Panc1 (cell line): ENCODE measurements at regions not wholly inside any gene's neighbourhood (a gene's known extent, or its start where the extent isn't known, plus 50 kb on each side); places are given as distances from the start of the nearest gene placed in this dataset.

ENCODE experiments used
- ATAC-seq: fragments of 200-7000 bp; cut with Tn5 transposase; 2 replicates; pipeline ENCODE4 v1.9.1; 2020; ENCODE audit warnings: mild to moderate bottlenecking, moderate library complexity
- BruUV-seq: library from RNA; stranded (reverse); fragments of 400-500 nt; replicated peaks from 2 replicates; lab custom pipeline; 2021; lab: Mats Ljungman, UMichigan
- CTCF ChIA-PET: fragments of 300-600 bp; sonication (Branson Sonifier 250); formaldehyde crosslinking; loops from one replicate; lab custom pipeline; 2022; ENCODE audit warnings: antibody characterized with exemption; lab: Charles Lee
- POLR2A ChIA-PET: fragments of 300-600 bp; sonication (Branson Sonifier 250); formaldehyde crosslinking; loops from one replicate; lab custom pipeline; 2022; ENCODE audit warnings: antibody characterized with exemption; lab: Charles Lee
- DNase-seq: peaks from one replicate; pipeline ENCODE4 v3.0.0-alpha.2; 2010; ENCODE audit warnings: low read depth, low spot score
- H3K27ac ChIP-seq: 2 replicates; pipeline ENCODE4 v1.5.1; 2011; ENCODE audit warnings: mild to moderate bottlenecking, low read length, inconsistent platforms
- H3K27me3 ChIP-seq: fragments of 200-500 bp; sonication (Bioruptor generic); 2 replicates; pipeline ENCODE4 v1.6.0; 2014; ENCODE audit warnings: low read length, inconsistent platforms; ENCODE audit not compliant: control insufficient read depth, insufficient read depth
- H3K36me3 ChIP-seq: fragments of 200-500 bp; sonication (Bioruptor generic); 2 replicates; pipeline ENCODE4 v1.5.1; 2014; ENCODE audit warnings: inconsistent platforms, mild to moderate bottlenecking, low read length, moderate library complexity; ENCODE audit not compliant: control insufficient read depth, insufficient read depth
- H3K4me1 ChIP-seq: 2 replicates; pipeline ENCODE4 v1.5.1; 2011; ENCODE audit warnings: inconsistent platforms, mild to moderate bottlenecking, low read length, moderate library complexity; ENCODE audit not compliant: control insufficient read depth, insufficient read depth
- H3K4me3 ChIP-seq, 2 experiments: 2 replicates each; pipeline ENCODE4 v1.5.1; 2011 to 2012; ENCODE audit warnings: low read depth in 2 of 2, low read length in 2 of 2, mild to moderate bottlenecking in 2 of 2, inconsistent platforms in 1 of 2, moderate library complexity in 1 of 2
- H3K9me3 ChIP-seq: fragments of 200-500 bp; sonication (Bioruptor generic); 2 replicates; pipeline ENCODE4 v1.5.1; 2014; ENCODE audit warnings: low read depth, mild to moderate bottlenecking, inconsistent platforms, low read length, moderate library complexity; ENCODE audit not compliant: control insufficient read depth, insufficient read depth
- POLR2AphosphoS5 ChIP-seq: IDR thresholded peaks from 2 replicates; pipeline ENCODE4 v1.6.1; 2012; ENCODE audit warnings: mild to moderate bottlenecking, low read depth, low read length, moderate library complexity
- SIN3A ChIP-seq: IDR thresholded peaks from 2 replicates; pipeline ENCODE4 v1.6.1; 2012; ENCODE audit warnings: low read depth, mild to moderate bottlenecking, low read length, moderate library complexity, borderline replicate concordance; ENCODE audit not compliant: insufficient read depth
- TCF7L2 ChIP-seq: IDR thresholded peaks from 2 replicates; pipeline ENCODE4 v1.6.1; 2011; ENCODE audit warnings: mild to moderate bottlenecking, low read depth, low read length, inconsistent platforms
- in situ Hi-C: cut with HindIII; loops from 2 replicates; pipeline ENCODE4 v1.10.0; 2016; ENCODE audit warnings: low sequenced_read_pairs, low pct_unique_long_range_greater_than_20kb
- intact Hi-C: fragments of 100-400 bp; cut with micrococcal nuclease; formaldehyde crosslinking; loops from one replicate; pipeline ENCODE4 v1.10.0; 2022; ENCODE audit not compliant: unreplicated experiment
- TF ChIP-seq, protein P1 (sequence below): fragments of 450-650 bp; IDR thresholded peaks from 2 replicates; pipeline ENCODE4 v1.5.1; 2017; ENCODE audit warnings: mild to moderate bottlenecking
- TF ChIP-seq, protein P2 (sequence below), 2 experiments: IDR thresholded peaks; 2 replicates each; pipeline ENCODE4 v1.6.1; 2011 to 2012; ENCODE audit warnings: low read depth in 2 of 2, control low read depth in 1 of 2, low read length in 1 of 2, mild to moderate bottlenecking in 1 of 2, moderate library complexity in 1 of 2; ENCODE audit not compliant: insufficient read depth in 1 of 2

DNA sequence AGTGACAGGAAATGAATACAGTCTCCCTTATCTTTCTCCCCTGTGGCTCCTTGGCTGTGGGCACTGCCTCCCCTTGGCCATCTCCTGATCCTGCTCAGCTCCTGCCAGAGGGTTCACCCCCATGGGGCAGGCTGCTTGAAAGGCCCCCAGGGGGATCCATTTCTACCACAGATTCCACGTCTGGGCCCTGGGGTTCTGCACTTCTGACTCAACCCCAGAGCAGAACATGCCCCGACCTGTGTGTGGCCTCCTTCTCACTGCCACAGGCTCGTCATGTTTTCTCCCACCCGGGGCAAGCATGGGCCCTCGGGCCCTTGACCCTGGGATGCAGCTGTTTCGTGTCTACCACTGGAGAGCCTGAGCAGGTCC, 122.2 kb downstream of the ACKR3 start:
- ATAC-seq: no peak
- no peak overlapping the region for H3K27ac ChIP-seq
- CTCF ChIA-PET: no interaction called here
- no peak overlapping the region for H3K4me3 ChIP-seq
- POLR2A ChIA-PET: no interaction called here
- intact Hi-C loops: no loop called here
- no peaks in the 10 kb centered on the region for H3K4me1 ChIP-seq
- no peaks in the 10 kb centered on the region for H3K9me3 ChIP-seq
- no peak for DNase-seq
- in situ Hi-C loops: no loop called here
- H3K27me3 ChIP-seq: peaks cover 2% of the 10 kb centered on the region; the same call in 1 of the 2 replicates
- TF ChIP-seq TCF7L2 (no peak), POLR2AphosphoS5 (no peak), SIN3A (no peak)
- H3K36me3 ChIP-seq: no peaks in the 10 kb centered on the region
- BruUV-seq: no TSS peak

DNA sequence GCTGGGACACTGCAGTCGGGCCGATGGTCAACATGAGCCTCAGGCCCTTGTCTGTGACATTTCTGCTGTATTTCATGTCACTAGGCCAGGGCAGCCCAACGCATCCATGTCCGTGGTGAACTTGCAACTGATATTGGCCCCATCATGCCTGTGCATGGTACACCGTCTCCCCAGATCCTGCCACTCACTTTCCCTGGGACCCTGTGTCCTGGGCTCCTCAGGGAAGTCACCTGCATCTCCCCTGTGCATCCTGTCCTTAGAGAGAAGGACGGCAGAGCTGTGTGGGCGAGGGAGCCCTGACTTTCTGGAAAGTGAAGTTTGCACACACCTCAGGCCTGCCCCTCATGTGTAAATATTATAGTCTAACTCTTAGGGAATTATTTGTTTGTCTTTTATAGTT, 123.3 kb downstream of the ACKR3 start:
- H3K27me3 ChIP-seq: peaks cover 2% of the 10 kb centered on the region; the same call in 1 of the 2 replicates
- H3K4me1 ChIP-seq: no peaks in the 10 kb centered on the region
- CTCF ChIA-PET: no interaction called here
- H3K9me3 ChIP-seq: no peaks in the 10 kb centered on the region
- ATAC-seq: no peak
- DNase-seq: no peak
- no peak overlapping the region for H3K4me3 ChIP-seq
- intact Hi-C loops (no loop called here), in situ Hi-C loops (no loop called here)
- BruUV-seq: no TSS peak
- POLR2A ChIA-PET: no interaction called here
- TF ChIP-seq SIN3A (no peak), POLR2AphosphoS5 (no peak), TCF7L2 (no peak)
- TF ChIP-seq, protein P1, sequence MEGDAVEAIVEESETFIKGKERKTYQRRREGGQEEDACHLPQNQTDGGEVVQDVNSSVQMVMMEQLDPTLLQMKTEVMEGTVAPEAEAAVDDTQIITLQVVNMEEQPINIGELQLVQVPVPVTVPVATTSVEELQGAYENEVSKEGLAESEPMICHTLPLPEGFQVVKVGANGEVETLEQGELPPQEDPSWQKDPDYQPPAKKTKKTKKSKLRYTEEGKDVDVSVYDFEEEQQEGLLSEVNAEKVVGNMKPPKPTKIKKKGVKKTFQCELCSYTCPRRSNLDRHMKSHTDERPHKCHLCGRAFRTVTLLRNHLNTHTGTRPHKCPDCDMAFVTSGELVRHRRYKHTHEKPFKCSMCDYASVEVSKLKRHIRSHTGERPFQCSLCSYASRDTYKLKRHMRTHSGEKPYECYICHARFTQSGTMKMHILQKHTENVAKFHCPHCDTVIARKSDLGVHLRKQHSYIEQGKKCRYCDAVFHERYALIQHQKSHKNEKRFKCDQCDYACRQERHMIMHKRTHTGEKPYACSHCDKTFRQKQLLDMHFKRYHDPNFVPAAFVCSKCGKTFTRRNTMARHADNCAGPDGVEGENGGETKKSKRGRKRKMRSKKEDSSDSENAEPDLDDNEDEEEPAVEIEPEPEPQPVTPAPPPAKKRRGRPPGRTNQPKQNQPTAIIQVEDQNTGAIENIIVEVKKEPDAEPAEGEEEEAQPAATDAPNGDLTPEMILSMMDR: no peak
- TF ChIP-seq, protein P2, sequence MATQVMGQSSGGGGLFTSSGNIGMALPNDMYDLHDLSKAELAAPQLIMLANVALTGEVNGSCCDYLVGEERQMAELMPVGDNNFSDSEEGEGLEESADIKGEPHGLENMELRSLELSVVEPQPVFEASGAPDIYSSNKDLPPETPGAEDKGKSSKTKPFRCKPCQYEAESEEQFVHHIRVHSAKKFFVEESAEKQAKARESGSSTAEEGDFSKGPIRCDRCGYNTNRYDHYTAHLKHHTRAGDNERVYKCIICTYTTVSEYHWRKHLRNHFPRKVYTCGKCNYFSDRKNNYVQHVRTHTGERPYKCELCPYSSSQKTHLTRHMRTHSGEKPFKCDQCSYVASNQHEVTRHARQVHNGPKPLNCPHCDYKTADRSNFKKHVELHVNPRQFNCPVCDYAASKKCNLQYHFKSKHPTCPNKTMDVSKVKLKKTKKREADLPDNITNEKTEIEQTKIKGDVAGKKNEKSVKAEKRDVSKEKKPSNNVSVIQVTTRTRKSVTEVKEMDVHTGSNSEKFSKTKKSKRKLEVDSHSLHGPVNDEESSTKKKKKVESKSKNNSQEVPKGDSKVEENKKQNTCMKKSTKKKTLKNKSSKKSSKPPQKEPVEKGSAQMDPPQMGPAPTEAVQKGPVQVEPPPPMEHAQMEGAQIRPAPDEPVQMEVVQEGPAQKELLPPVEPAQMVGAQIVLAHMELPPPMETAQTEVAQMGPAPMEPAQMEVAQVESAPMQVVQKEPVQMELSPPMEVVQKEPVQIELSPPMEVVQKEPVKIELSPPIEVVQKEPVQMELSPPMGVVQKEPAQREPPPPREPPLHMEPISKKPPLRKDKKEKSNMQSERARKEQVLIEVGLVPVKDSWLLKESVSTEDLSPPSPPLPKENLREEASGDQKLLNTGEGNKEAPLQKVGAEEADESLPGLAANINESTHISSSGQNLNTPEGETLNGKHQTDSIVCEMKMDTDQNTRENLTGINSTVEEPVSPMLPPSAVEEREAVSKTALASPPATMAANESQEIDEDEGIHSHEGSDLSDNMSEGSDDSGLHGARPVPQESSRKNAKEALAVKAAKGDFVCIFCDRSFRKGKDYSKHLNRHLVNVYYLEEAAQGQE (IDR thresholded peaks at IDR 0.05; ENCODE audit: insufficient read depth in 1 of 2, low read depth in 2 of 2, low read length in 1 of 2): no peak
- no peak overlapping the region for H3K27ac ChIP-seq
- no peaks in the 10 kb centered on the region for H3K36me3 ChIP-seq

DNA sequence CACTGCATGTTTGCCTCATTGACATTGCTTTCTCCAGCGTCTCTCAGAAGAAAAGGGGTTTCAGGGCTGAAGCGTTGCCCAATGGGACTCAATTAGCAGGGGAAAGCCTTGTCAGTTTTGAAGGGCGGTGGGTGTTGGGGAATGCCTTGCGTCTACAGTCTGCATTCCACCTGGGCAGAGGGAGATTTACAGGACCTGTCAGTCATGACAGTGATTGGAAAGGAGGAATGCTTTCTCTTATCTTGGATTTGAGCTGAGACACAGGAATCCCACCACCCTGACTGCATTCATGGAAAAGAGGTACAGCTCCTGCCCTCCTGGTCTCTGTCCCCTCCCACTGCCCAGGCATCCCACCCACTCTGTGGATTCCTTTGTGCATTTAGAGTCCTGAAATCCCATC, 123.9 kb downstream of the ACKR3 start:
- intact Hi-C loops (no loop called here), in situ Hi-C loops (no loop called here)
- DNase-seq (no peak), ATAC-seq (no peak)
- no TSS peak for BruUV-seq
- H3K4me3 ChIP-seq: no peak overlapping the region
- no peaks in the 10 kb centered on the region for H3K9me3 ChIP-seq
- no peaks in the 10 kb centered on the region for H3K4me1 ChIP-seq
- H3K36me3 ChIP-seq: no peaks in the 10 kb centered on the region
- no peak overlapping the region for H3K27ac ChIP-seq
- H3K27me3 ChIP-seq: peaks cover 3% of the 10 kb centered on the region; the same call in 1 of the 2 replicates
- TF ChIP-seq, protein P1: no peak
- TF ChIP-seq POLR2AphosphoS5 (no peak), TCF7L2 (no peak), SIN3A (no peak)
- TF ChIP-seq, protein P2 (IDR thresholded peaks at IDR 0.05; ENCODE audit: insufficient read depth in 1 of 2, low read depth in 2 of 2, low read length in 1 of 2): no peak
- ChIA-PET POLR2A (no interaction called here), CTCF (no interaction called here)
